ENCODE measurements at regions not wholly inside any gene's neighbourhood (a gene's known extent, or its start where the extent isn't known, plus 50 kb on each side); places are given as distances from the start of the nearest gene placed in this dataset.

GRCh38 chr10:10138685-10139084 is 879.0 kb upstream of the CELF2 start:
- TF ChIP-seq POLR2A (IDR thresholded peaks at IDR 0.05; ENCODE audit: low read length) (no peak), GATA1 (IDR thresholded peaks at IDR 0.05; ENCODE audit: low read depth, low read length) (no peak)
